GM18498 (cell line): ENCODE measurements at regions not wholly inside any gene's neighbourhood (a gene's known extent, or its start where the extent isn't known, plus 50 kb on each side); places are given as distances from the start of the nearest gene placed in this dataset.

Experiments used
- ATAC-seq: cut with Tn5 transposase; IDR thresholded peaks from one replicate; pipeline ENCODE4 v1.9.1; 2021; ENCODE audit warnings: mild to moderate bottlenecking, moderate library complexity; ENCODE audit not compliant: unreplicated experiment

DNA sequence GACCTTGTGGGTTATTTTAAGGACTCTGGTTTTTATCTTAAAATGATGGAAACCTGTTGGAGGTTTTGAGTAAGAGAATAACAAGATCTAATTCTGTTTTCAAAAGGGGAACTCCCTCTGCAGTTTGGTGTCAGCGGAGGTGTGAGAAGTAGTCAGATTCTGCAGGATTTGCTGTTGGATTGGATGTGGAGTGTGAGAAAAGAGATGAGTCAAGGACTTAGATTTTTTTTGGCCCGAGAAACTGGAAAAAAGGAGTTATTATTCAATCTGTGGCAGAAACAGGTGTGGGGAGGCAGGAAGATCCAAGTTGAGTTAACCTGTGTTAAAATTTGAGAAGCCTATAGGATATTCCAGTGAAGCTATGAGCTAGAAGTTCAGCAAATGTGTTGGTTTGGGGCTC, 337.2 kb upstream of the FANCL start:
- no peak for ATAC-seq

DNA sequence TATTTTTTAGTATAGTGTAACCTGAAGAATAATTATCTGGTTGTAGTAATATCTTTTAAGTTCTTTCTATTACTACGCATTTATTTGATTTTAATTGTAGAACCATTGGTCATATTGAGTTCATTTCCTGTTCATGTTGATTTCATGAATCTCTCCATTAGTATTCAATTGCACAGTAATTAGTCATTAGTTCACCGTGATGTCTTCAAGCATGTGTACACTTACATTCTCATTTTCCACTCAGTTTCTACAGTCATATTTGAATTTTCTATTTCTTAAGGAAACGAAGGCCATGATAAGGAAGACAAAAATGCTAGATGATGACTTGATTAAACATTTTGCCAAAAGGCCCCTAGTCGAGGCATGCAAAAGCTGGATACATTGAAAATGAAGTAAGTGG, 333.7 kb upstream of the FANCL start:
- no peak for ATAC-seq

DNA sequence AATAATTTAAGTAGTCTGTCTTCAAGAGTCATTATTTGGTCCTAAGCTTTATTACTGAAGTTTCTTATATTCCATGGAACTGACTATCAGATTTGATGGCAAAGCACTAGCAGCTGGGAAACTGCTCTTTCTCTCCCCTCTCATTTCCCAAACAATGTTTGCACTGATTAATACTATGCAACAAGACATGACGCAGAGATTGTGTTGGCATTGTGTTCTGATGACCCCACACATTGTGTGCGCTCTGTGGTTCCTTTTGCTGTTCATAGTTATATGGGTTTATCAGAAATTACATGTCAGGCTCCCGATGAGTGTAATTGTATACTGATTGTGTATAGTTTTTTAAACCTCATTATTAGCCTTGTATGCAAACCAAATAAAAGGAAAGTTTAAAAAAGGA, 331.6 kb upstream of the FANCL start:
- ATAC-seq: no peak

DNA sequence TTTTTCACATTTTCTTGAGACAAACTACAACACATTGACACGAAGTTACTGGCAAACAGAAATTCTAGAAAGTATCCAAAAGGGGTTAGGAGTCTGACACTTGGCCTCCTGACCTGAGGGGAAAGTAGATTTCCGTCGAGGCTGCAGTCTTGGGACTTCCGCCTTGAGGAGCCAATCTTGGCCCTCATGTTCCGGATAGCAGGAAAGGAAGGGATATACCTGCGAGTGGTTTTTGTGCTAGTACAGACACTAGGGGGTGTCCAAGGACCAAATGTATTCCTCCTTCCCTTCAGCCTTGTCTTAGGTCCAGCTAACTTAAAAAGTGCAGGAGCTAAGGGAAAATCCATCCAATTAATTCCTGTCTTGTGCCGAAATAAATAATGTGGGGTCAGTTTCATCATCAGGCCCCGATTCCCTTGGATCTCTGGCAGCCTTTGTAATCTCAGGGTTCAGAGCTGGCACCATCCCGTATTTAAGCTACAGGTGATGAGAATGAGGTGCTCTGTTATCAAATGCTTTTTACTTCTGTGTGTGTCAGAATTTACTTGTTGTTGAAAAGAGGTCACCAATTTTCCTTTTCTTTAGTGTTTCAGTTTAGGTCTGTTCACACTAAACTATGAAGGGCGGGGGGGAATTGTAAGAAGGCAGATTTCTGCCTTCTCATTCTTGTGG, 330.2 kb upstream of the FANCL start:
- ATAC-seq: peak; percentile 91

DNA sequence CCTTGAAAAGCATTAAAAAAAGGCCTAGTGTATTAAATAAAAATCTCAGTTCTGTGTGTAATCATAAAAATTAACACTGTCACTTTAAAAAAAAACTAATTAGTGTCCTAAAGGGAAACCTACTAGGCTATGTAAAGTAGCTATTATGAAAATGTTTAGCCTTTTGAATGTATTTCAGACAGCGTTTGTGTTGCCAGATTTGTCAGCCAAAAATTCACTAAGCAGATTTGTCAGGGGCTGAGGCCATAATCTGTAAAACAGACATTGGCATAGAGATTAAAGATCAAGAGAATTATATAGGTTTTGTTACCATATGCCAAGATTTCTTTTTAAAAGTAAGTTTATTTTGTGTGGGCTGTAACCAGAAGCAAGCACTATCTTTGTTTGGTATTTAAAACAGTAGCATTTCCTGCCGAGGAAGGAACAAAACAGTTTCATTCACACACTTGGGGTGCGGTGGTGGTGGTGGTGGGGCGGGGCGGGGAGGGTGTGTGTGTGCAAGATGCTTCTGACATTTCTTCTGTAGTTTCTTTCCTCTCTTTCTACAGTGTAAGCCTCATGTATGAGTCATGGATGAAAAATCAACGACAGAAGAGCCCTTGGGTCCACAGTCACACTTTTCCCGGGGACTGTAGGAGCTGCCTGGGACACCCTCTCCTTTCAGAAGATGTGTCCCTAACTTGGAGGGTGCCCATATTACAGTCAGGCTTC, 328.5 kb upstream of the FANCL start:
- no peak for ATAC-seq

DNA sequence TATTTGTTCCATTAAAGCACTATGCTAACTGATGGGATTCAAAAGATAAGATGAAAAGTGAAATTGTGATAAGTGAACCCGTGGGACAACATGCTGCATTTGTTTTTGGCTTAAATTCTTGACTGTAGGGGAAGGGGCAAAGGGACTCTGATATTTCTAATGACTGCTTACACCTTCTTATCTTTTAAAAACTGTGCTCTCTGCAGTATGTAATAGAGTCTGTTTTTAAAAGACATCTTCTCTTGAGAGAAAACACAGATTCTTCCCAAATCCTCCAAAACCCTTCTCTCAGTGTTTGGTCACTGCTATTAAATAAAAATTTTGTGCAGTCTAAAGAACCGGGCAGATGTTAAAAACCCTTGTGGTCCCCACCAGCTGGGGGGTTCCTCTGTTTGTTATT, 327.8 kb upstream of the FANCL start:
- ATAC-seq: no peak

DNA sequence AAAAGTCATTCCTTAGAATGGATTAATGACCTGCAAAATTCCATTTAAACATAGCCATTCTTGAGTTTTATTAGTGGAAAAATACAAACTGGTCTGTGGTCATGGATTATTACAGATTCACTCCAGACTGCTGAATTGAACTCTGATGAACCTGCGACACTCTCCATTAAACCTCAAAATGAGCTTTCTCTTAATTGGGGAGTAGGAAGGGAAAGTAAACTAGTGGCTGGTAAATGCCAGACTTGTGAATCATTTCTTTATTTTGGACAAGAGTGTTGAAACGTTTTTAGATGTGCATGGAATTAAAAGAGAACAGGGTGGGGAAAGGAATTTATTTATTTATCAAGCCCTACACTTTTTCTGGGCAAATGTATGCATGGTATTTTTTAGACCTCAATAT, 321.2 kb upstream of the FANCL start:
- no peak for ATAC-seq

DNA sequence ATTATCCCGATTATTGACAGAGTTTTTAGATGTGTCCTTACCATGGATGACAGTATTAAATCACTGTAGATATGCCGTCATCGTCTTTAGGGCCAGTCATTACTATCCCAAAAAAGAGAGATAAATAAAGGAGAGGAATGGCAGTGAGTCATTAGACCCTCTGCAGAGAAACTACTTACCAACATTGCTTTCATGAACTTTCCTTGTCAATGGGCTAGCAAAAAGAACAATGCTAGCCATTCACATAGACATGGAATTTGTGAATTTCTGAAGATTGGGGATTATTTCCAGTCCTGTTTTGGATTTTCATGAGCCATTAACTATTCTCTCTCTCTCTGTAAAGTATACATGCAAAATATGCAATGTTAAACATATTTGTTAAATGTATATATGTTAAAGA, 319.4 kb upstream of the FANCL start:
- ATAC-seq: no peak

DNA sequence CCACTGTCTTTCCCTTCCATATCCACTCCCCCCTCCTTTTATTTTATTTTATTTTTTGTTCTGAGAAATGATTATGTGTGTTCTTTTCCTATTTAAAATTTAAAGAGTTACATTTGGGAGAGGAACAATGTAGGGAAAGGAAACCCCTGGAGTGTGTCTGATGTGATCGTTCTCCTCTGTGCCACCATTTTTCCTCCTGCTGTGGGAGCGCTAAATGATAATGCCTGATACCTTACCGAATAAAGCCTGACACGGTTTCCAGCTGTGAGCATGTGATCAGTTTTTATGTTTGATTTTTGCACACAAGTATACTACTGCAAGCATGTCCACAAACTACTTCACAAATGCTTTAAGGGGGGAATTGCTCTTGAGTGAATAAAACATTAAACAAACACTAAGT, 317.8 kb upstream of the FANCL start:
- ATAC-seq: no peak

DNA sequence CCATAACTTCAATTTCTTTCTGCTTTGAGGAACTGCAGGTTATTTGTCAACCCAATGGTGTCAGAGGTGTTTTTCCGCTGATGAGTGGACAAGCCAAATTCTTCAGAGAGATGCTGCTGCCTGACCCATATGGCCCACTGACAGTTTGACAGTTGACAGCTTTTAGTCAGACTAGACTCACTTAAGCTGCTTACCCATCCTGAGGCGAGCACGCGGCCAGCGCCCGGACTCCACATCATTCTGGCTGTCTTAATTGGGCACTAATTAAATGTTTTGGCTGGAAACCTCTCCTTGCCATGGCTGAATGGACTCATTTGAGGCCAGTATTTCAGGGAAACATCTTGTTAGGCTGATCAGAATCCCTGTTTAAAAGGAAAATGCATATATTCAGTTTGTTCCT, 316.1 kb upstream of the FANCL start:
- no peak for ATAC-seq

DNA sequence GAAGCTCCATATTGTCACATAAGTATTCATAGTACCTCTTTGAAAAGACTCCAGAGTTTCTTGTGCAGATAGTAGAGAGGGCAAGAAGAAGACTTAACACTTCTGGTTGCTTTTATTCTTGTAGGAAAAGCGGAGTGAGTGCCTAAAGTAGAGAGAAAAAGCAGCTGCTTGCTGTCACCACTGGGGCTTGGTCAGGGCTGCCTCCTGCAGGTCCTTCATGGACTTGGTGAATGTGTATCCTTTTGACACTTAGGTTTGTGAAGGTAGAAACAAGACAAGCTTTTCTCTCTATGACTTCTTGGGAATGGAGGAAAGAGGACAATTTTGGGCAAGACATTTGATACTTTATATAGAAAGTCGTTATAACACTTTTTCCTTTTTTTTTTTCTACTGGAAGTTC, 312.8 kb upstream of the FANCL start:
- peak; percentile 65 for ATAC-seq

DNA sequence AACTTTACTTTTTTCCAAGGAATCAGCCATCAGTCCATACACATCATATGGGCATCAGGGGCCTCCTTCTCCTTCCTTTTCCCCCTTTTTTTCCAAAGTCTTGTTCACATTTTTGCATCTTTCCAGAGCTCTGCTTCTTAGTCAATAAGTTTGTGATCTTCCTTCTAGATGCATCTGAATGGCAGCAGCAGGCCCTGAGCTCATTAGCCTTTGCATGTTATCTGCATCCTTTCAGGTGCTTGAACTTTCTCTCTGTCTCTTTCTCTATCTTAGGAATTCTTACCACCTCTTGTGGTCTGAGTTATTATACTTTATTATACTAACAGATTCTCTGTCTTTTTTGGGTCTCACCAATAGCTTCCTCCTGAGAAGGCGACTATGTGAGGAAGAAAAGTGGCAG, 312.4 kb upstream of the FANCL start:
- ATAC-seq: no peak

DNA sequence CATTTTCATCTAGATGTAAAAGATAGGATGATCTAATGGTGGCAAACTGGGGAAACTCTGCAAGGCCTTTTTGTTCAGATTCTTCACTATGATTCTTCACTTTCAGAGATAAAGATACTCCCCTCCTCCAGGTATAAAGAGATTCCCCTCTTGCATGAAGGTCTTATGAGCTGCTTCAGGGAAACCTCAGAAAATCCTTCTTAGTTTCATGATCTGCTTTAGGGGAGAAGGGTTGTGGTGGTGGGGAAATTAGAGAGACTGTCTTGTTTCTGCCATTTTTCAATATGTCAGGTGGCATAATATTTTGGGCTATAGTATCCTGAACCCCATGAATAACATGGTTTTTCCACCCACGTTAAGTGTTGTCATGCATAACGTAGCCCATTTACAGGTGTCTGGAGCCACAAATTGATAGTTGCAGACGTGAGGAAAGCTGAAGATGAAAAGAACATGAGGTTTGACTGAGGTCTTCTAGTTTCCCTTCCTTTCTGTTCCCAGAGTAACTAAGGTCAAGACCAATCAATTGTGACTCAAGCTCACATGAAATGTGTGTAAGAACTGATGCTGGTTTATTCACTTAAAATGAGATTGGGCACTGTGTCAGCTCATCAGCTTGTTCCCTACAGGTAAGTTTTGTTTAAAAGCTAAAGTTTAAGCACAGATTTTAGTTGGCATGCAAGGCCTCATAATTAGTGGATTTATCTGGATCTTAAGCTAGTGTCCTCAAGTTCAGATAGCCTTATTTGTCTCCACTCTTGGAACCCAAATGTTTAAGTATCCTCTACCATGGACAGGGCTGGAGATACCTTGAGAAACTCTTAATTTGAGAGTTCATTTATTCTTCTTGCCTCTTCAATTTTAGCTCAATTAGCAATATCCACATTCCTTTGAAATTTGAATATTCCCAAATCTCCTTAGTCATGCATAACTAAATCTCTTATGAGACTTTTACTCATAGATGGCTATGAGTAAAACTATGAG, 304.5 kb upstream of the FANCL start:
- no peak for ATAC-seq

DNA sequence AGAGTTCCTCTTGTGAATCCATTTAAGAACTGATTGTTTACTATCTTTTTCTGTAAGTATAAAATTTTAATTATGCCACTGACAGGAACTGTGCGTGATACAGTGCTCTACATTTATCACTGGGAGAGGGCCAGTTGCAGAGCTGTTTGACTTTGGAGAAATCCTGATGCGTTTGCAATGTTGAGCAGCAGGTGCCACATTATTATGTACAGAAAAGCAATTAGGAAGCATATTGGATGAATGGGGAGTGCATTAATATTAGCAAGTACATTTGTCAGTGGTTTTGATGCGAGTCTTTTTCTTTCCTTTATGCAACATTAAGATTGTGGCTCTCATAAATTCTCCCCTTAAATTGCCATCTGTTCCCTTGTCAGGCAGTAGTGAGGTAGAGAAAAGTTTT, 302.3 kb upstream of the FANCL start:
- no peak for ATAC-seq

DNA sequence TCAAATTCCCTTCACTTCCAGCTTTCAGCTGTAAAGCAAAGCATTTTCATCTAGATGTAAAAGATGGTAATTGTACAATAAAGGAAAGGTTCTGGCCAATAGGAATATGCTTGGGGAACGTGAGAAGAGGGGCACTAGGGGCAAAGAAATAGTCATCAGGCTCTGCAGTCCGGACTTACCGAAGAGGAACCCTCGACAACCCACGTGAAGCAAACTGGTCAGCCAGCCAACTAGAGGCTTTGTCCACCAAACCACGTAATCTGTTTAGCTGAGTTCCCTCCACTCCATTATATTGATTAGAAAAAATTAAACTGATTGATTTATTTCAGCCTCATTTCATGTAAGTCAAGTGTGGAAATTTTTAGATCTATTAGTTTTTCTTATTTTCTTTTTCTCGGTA, 300.4 kb upstream of the FANCL start:
- no peak for ATAC-seq

DNA sequence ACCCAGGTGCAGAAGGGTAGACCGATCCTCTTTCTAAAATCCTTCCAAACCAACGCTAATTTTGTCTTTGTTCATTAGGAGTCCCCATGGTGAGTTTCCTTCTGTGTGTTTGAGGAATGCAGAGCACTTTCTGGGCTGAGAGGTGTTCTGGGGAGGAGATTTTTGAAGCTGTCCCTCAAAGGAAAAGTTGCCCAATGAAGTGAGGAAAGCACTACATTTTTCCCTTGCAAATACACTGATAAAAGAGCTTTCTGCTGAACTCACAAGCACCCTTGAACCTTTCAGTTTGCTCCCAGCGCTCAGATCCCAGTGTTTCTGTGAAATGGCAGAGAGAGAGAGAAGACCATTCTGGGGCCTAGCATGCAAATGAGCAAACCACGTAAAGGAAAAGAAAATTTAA, 299.6 kb upstream of the FANCL start:
- no peak for ATAC-seq

DNA sequence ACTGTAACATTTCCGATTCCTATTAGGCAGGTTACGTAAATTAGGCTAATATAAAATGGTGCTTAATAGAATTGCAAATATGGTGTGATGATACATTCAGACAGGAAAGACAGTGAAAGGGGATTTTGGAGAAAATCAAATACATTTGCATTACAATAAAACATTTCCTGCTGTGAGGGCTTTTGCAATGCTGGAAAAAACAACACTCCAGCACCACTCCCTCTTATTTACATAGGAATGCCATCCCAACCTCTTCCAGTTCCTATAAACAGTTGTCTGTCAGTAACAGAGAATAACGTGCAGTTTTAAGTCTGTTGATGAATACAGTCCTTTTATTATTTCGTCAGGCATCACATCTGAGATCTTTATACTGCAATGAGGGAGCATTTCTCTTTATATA, 298.8 kb upstream of the FANCL start:
- ATAC-seq: no peak

DNA sequence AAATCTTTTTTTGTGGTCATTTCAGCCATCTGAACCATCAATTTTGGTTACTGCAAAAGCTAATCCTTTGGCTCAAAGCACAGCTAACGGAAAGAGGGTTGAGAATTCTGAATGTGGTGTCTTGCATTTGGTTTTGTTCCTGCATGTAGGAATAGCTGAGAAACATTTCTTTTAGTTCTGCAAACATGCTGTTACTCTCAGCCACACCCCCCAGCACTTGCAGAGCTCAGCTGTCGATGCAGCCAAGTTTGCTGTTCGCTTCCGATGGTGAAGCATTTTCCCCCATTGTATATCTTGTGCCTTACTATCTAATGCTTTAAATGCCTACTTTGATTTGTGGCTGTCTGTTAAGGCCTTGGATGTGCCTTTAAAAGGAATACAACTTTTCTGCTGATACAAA, 294.9 kb upstream of the FANCL start:
- no peak for ATAC-seq

DNA sequence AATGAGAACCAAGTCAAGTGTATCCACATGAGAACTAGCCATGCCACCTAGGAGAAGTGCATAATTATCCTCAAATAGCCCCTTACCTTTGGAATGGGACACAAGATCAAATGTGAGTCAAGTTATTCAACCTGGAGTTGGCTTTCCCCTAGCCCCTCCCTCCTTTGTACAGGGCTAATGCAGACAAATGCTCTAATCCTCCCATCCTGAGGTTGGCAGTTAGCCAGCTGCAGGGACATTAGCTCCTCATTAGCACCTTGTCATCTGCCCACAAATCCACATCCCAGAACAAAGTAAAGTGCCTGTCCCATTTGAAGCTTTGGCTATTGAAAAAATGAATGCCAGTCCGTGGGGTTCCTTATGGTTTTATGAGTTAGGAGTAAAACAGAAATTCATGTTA, 294.1 kb upstream of the FANCL start:
- no peak for ATAC-seq

DNA sequence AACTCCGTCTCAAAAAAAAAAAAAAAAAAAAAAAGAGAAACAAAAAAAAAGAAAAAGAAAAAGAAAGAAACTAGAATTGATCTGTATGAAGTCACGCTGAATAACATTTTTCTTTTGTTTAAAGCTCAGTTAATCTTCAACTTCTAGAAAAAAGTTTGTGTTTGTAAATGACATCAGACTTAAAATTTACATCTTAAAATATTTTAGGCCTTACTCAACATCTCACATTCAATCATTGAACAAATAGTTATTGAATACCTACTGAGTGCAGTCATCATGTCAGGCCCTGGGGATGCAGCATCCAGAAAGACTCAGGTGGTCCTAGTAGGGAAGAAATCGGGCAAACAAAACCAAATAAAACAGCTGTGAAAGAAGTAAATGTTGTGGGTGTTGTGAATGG, 292.3 kb upstream of the FANCL start:
- no peak for ATAC-seq

DNA sequence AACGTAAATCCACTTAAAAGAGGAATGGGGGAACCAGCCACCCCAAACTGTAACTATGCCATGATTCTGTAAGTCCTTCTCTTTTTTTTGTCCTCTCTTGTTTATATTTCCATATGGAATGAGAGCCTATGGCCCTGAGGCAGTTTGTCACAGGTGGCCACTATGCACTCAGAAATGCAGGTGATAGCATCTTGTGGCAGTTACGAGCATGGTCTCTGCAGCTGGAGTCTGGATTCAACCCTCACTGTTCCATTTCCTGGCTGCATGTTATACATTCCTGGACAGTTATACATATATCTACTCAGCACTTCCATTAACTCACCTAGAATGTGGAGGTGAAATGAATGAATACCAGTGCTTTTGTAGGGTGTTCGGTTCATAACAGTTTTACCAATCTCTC, 291.5 kb upstream of the FANCL start:
- ATAC-seq: no peak

DNA sequence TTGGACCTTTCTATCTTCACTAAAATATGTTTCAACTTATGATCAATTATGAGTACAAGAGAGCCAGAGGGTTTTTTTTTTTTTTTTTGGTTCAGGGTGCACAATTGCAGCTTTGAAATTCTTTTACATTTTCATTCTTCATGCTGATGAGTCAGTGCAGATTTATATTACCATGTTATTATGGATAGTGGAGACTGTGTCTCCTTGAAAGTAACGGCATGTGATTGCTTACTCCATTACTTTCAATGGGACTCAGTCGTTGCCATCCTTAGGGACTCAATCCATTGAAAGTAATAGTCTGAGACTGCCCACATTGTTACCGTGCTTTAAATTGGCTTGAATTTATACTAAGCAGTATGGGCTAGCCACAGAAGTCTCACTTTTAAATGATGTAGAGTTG, 286.5 kb upstream of the FANCL start:
- no peak for ATAC-seq
